SK-N-SH treated with all-trans-retinoic acid at 6 μM for 48 hours (cell line): ENCODE measurements at regions not wholly inside any gene's neighbourhood (a gene's known extent, or its start where the extent isn't known, plus 50 kb on each side); places are given as distances from the start of the nearest gene placed in this dataset.

Experiments
- ATAC-seq: fragments of 200-7000 bp; cut with Tn5 transposase; 3 replicates; pipeline ENCODE4 v1.9.1; 2020; ENCODE audit warnings: mild to moderate bottlenecking, moderate library complexity
- ARNTL ChIP-seq: fragments of 450-650 bp; formaldehyde crosslinking; IDR thresholded peaks from 2 replicates; pipeline ENCODE4 v1.5.0; 2020; ENCODE audit warnings: low read depth, mild to moderate bottlenecking, moderate library complexity, borderline replicate concordance
- BACH2 ChIP-seq: fragments of 250-450 bp; sonication (Bioruptor Pico); IDR thresholded peaks from 2 replicates; pipeline ENCODE4 v1.9.0; 2021; ENCODE audit warnings: mild to moderate bottlenecking, borderline replicate concordance
- CSDC2 ChIP-seq: fragments of 250-450 bp; sonication (Bioruptor Pico); IDR thresholded peaks from 2 replicates; pipeline ENCODE4 v1.5.0; 2020; ENCODE audit warnings: mild to moderate bottlenecking, moderate library complexity
- ESRRG ChIP-seq: fragments of 250-450 bp; sonication (Bioruptor Pico); IDR thresholded peaks from 2 replicates; pipeline ENCODE4 v1.6.1; 2021; ENCODE audit warnings: mild to moderate bottlenecking
- GLIS3 ChIP-seq: fragments of 250-450 bp; sonication (Bioruptor Pico); IDR thresholded peaks from 2 replicates; pipeline ENCODE4 v1.5.0; 2020; ENCODE audit warnings: mild to moderate bottlenecking, moderate library complexity
- OSR1 ChIP-seq: fragments of 250-450 bp; sonication (Bioruptor Pico); IDR thresholded peaks from 2 replicates; pipeline ENCODE4 v1.8.0; 2022; ENCODE audit warnings: moderate library complexity, mild to moderate bottlenecking, inconsistent platforms
- PATZ1 ChIP-seq: fragments of 250-450 bp; sonication (Bioruptor Pico); IDR thresholded peaks from 2 replicates; pipeline ENCODE4 v1.8.0; 2020; ENCODE audit warnings: mild to moderate bottlenecking, moderate library complexity, borderline replicate concordance
- POU6F1 ChIP-seq: fragments of 250-450 bp; sonication (Bioruptor Pico); IDR thresholded peaks from 2 replicates; pipeline ENCODE4 v1.8.0; 2021; ENCODE audit warnings: low read depth, mild to moderate bottlenecking, moderate library complexity, borderline replicate concordance
- RARB ChIP-seq: fragments of 250-450 bp; sonication (Bioruptor Pico); IDR thresholded peaks from 2 replicates; pipeline ENCODE4 v1.8.0; 2021; ENCODE audit warnings: mild to moderate bottlenecking, moderate library complexity
- SNAI2 ChIP-seq: fragments of 250-450 bp; sonication (Bioruptor Pico); IDR thresholded peaks from 2 replicates; pipeline ENCODE4 v1.5.0; 2020; ENCODE audit warnings: mild to moderate bottlenecking, moderate library complexity
- TCF4 ChIP-seq: fragments of 250-450 bp; sonication (Bioruptor Pico); IDR thresholded peaks from 2 replicates; pipeline ENCODE4 v1.8.0; 2021; ENCODE audit warnings: mild to moderate bottlenecking, moderate library complexity, borderline replicate concordance
- TOX ChIP-seq: fragments of 250-450 bp; sonication (Bioruptor Pico); IDR thresholded peaks from 2 replicates; pipeline ENCODE4 v1.8.0; 2021; ENCODE audit warnings: mild to moderate bottlenecking, moderate library complexity, borderline replicate concordance
- TSHZ2 ChIP-seq: fragments of 250-450 bp; sonication (Bioruptor Pico); IDR thresholded peaks from 2 replicates; pipeline ENCODE4 v1.5.0; 2020; ENCODE audit warnings: mild to moderate bottlenecking, moderate library complexity
- ZC3H10 ChIP-seq: fragments of 250-450 bp; sonication (Bioruptor Pico); IDR thresholded peaks from 2 replicates; pipeline ENCODE4 v1.5.1; 2021; ENCODE audit warnings: mild to moderate bottlenecking, moderate library complexity
- ZFP3 ChIP-seq: fragments of 250-450 bp; sonication (Bioruptor Pico); IDR thresholded peaks from 2 replicates; pipeline ENCODE4 v1.5.0; 2020; ENCODE audit warnings: mild to moderate bottlenecking, moderate library complexity
- ZFP30 ChIP-seq: fragments of 450-650 bp; formaldehyde crosslinking; IDR thresholded peaks from 2 replicates; pipeline ENCODE4 v1.5.0; 2022; ENCODE audit warnings: mild to moderate bottlenecking, moderate library complexity
- ZNF565 ChIP-seq: fragments of 450-650 bp; formaldehyde crosslinking; conservative IDR thresholded peaks from 2 replicates; pipeline ENCODE4 v1.5.0; 2020; ENCODE audit warnings: low read depth, mild to moderate bottlenecking, moderate library complexity
- ZNF70 ChIP-seq: fragments of 450-650 bp; formaldehyde crosslinking; IDR thresholded peaks from 2 replicates; pipeline ENCODE4 v1.5.0; 2020; ENCODE audit warnings: mild to moderate bottlenecking, moderate library complexity
- ZNF8 ChIP-seq: fragments of 450-650 bp; formaldehyde crosslinking; IDR thresholded peaks from 2 replicates; pipeline ENCODE4 v1.5.0; 2020; ENCODE audit warnings: mild to moderate bottlenecking, moderate library complexity
- TF ChIP-seq, protein P1 (sequence below): fragments of 250-450 bp; sonication (Bioruptor Pico); IDR thresholded peaks from 2 replicates; pipeline ENCODE4 v1.5.1; 2021; ENCODE audit warnings: mild to moderate bottlenecking, moderate library complexity
- TF ChIP-seq, protein P2 (sequence below): fragments of 250-450 bp; sonication (Bioruptor Pico); IDR thresholded peaks from 2 replicates; pipeline ENCODE4 v1.5.1; 2020; ENCODE audit warnings: low read depth, mild to moderate bottlenecking, moderate library complexity

DNA sequence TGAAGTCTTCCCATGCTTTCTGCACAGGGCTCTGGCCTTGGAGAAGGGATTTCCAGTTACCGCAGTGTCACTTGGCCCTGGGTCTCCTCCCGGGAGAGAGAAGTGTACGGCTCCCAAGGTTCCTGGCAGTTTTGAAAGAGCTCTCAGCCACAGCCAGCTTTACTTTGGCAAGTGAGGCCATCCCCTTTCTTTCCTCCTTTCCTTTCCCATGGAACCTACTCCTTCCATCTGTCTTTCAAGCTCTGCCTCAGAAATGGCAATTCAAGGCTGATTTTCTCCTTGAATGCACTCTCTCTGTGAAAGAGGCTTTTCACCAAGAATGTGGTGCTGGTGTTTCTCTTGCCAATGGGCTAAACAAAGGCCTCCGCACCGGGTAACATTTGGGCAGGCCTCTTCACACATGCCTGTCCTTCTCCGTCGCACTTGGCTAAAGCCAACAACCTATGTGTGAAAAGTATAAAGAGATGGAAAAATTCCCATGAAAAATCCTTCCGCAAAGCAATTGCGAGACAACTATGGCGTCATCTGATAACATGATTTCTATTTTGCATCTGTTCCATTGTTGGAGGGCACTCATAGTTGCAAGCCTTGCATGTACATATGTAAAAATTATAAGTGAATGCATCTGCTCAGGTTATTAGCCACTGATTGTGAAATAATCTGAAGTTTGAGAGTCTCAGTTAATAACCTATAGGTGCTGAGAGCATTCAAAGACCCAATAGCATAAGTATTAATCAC, 125.4 kb downstream of the PFKFB3 start:
- no peak for TF ChIP-seq SNAI2 (CRISPR knock-in tag)
- no peak for TF ChIP-seq ZC3H10 (CRISPR knock-in tag)
- no peak for TF ChIP-seq BACH2 (CRISPR knock-in tag)
- no peak for TF ChIP-seq ZFP3 (CRISPR knock-in tag)
- no peak for TF ChIP-seq ZNF70 (CRISPR knock-in tag)
- TF ChIP-seq ESRRG (CRISPR knock-in tag): no peak
- TF ChIP-seq ZNF565 (CRISPR knock-in tag): no peak
- TF ChIP-seq GLIS3 (CRISPR knock-in tag): no peak
- TF ChIP-seq, protein P1, sequence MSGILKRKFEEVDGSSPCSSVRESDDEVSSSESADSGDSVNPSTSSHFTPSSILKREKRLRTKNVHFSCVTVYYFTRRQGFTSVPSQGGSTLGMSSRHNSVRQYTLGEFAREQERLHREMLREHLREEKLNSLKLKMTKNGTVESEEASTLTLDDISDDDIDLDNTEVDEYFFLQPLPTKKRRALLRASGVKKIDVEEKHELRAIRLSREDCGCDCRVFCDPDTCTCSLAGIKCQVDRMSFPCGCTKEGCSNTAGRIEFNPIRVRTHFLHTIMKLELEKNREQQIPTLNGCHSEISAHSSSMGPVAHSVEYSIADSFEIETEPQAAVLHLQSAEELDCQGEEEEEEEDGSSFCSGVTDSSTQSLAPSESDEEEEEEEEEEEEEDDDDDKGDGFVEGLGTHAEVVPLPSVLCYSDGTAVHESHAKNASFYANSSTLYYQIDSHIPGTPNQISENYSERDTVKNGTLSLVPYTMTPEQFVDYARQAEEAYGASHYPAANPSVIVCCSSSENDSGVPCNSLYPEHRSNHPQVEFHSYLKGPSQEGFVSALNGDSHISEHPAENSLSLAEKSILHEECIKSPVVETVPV (CRISPR knock-in tag): no peak
- TF ChIP-seq POU6F1: no peak
- TF ChIP-seq, protein P2, sequence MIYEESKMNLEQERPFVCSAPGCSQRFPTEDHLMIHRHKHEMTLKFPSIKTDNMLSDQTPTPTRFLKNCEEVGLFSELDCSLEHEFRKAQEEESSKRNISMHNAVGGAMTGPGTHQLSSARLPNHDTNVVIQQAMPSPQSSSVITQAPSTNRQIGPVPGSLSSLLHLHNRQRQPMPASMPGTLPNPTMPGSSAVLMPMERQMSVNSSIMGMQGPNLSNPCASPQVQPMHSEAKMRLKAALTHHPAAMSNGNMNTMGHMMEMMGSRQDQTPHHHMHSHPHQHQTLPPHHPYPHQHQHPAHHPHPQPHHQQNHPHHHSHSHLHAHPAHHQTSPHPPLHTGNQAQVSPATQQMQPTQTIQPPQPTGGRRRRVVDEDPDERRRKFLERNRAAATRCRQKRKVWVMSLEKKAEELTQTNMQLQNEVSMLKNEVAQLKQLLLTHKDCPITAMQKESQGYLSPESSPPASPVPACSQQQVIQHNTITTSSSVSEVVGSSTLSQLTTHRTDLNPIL: no peak
- TF ChIP-seq ZFP30 (CRISPR knock-in tag): no peak
- TF ChIP-seq RARB: no peak
- no peak for TF ChIP-seq PATZ1 (CRISPR knock-in tag)
- TF ChIP-seq TSHZ2 (CRISPR knock-in tag): no peak
- no peak for TF ChIP-seq OSR1 (CRISPR knock-in tag)
- no peak for TF ChIP-seq TOX (CRISPR knock-in tag)
- TF ChIP-seq CSDC2 (CRISPR knock-in tag): no peak
- TF ChIP-seq ARNTL (CRISPR knock-in tag): no peak
- no peak for TF ChIP-seq TCF4
- ATAC-seq: no peak

DNA sequence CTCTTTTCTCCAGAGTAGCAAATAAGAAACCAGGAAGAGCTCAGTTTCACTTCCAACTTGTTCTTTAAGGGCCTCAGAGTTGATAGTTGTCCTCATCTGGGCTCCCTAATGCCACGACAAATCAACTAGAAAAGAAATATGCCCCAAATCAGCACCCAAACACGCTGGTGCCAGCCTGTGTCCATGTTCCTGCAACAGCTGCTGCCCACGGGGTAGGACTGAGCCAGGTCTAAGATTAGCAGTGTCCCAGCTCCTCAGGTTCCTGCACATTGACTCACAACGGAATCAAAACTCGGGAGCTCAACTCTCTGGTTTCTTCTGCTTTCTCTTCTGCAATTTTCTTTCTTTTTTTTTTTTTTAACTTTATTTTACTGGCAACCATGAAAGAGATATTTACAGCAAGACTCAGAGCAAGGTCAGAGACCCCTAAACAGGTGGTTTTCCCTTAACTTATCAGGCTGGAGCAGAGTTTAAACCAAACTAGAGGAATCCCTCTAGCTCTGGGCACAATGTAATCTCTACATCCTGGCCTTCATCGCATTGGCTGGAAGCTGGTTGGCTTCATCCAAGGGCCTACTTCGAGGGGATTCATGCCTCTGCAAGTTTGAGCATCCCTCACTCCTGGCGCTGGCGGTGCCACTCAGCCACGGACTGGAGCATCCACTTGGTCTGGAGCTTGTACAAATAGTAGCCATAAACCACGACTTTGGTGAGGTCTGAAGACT, 126.1 kb downstream of the PFKFB3 start:
- TF ChIP-seq RARB: no peak
- no peak for ATAC-seq

- ATAC-seq: no peak
- TF ChIP-seq ZFP3 (CRISPR knock-in tag) (no peak), SNAI2 (CRISPR knock-in tag) (no peak), ZNF8 (CRISPR knock-in tag) (no peak), ZNF70 (CRISPR knock-in tag) (no peak), RARB (no peak), TCF4 (no peak), OSR1 (CRISPR knock-in tag) (no peak), CSDC2 (CRISPR knock-in tag) (no peak), ARNTL (CRISPR knock-in tag) (no peak), POU6F1 (no peak), ZC3H10 (CRISPR knock-in tag) (no peak), PATZ1 (CRISPR knock-in tag) (no peak), ZFP30 (CRISPR knock-in tag) (no peak)
- TF ChIP-seq, protein P2: no peak
These were observed 130.4 kb downstream of the PFKFB3 start for GRCh38 chr10:6333086-6333485.
